SW480 (cell line): ENCODE measurements at regions not wholly inside any gene's neighbourhood (a gene's known extent, or its start where the extent isn't known, plus 50 kb on each side); places are given as distances from the start of the nearest gene placed in this dataset.
"Not testable (repeated sequence)": the region's sequence is repeated elsewhere in the genome, so short reads cannot be mapped to it uniquely, and the experiment has no call there.

Experiments used
- DNase-seq: peaks from one replicate; pipeline ENCODE4 v3.0.0-alpha.2; 2016; ENCODE audit warnings: low spot score

GRCh38 chr3:130800829-130801228, 54.2 kb upstream of the PIK3R4 start:
- DNase-seq, result peak; percentile 23

- no peak for DNase-seq
These were observed 54.8 kb upstream of the PIK3R4 start for GRCh38 chr3:130801473-130801872.

GRCh38 chr3:130811557-130811956, 64.9 kb upstream of the PIK3R4 start:
- DNase-seq, result no peak

- no peak for DNase-seq
These were observed 68.3 kb upstream of the PIK3R4 start for GRCh38 chr3:130814691-130815472.

GRCh38 chr3:130816561-130817445, 70.2 kb upstream of the PIK3R4 start:
- DNase-seq, result no peak

GRCh38 chr3:130818066-130818465, 71.4 kb upstream of the PIK3R4 start:
- peak; percentile 11 for DNase-seq

GRCh38 chr3:130820976-130821375, 72.9 kb upstream of the ATP2C1 start:
- DNase-seq, result peak; percentile 92

GRCh38 chr3:130821806-130822205, 72.1 kb upstream of the ATP2C1 start:
- DNase-seq, result no peak

GRCh38 chr3:130823241-130823884, 70.5 kb upstream of the ATP2C1 start:
- DNase-seq, result no peak

GRCh38 chr3:130823996-130824395, 69.9 kb upstream of the ATP2C1 start:
- no peak for DNase-seq

GRCh38 chr3:130825762-130826299, 68.1 kb upstream of the ATP2C1 start:
- no peak for DNase-seq

- peak; percentile 39 for DNase-seq
These were observed 67.2 kb upstream of the ATP2C1 start for GRCh38 chr3:130826516-130827182.

- DNase-seq, result no peak
These were observed 66.4 kb upstream of the ATP2C1 start for GRCh38 chr3:130827486-130827885.

GRCh38 chr3:130828948-130829947, 64.6 kb upstream of the ATP2C1 start:
- no peak for DNase-seq

GRCh38 chr3:130831719-130832400, 62.0 kb upstream of the ATP2C1 start:
- DNase-seq, result no peak

- DNase-seq, result not testable (repeated sequence)
These were observed 61.5 kb upstream of the ATP2C1 start for GRCh38 chr3:130832401-130832746.

- DNase-seq, result no peak
These were observed 59.4 kb upstream of the ATP2C1 start for GRCh38 chr3:130834476-130834875.

- DNase-seq, result no peak
These were observed 58.4 kb upstream of the ATP2C1 start for GRCh38 chr3:130835483-130835882.

- no peak for DNase-seq
These were observed 54.8 kb upstream of the ATP2C1 start for GRCh38 chr3:130838898-130839600.
